SJCRH30 (cell line): ENCODE measurements at regions not wholly inside any gene's neighbourhood (a gene's known extent, or its start where the extent isn't known, plus 50 kb on each side); places are given as distances from the start of the nearest gene placed in this dataset.
"Not testable (repeated sequence)": the region's sequence is repeated elsewhere in the genome, so short reads cannot be mapped to it uniquely, and the experiment has no call there.

ENCODE experiments used
- DNase-seq, 2 experiments: peaks; one replicate each; pipeline ENCODE4 v3.0.0-alpha.2; 2015 to 2020
- H3K27ac ChIP-seq: fragments of 250-450 bp; sonication (Bioruptor Pico); 2 replicates; pipeline ENCODE4 v1.5.1; 2020; ENCODE audit warnings: mild to moderate bottlenecking, moderate library complexity
- H3K27me3 ChIP-seq: fragments of 250-450 bp; sonication (Bioruptor Pico); 2 replicates; pipeline ENCODE4 v1.5.1; 2020; ENCODE audit warnings: mild to moderate bottlenecking, moderate library complexity
- H3K36me3 ChIP-seq: fragments of 250-450 bp; sonication (Bioruptor Pico); 2 replicates; pipeline ENCODE4 v1.5.1; 2020; ENCODE audit warnings: mild to moderate bottlenecking, moderate library complexity
- H3K4me1 ChIP-seq: fragments of 250-450 bp; sonication (Bioruptor Pico); 2 replicates; pipeline ENCODE4 v1.5.1; 2020; ENCODE audit warnings: mild to moderate bottlenecking, moderate library complexity
- H3K4me3 ChIP-seq: fragments of 250-450 bp; sonication (Bioruptor Pico); 2 replicates; pipeline ENCODE4 v1.5.1; 2020; ENCODE audit warnings: mild to moderate bottlenecking, moderate library complexity
- H3K9me3 ChIP-seq: fragments of 250-450 bp; sonication (Bioruptor Pico); replicated peaks from 2 replicates; pipeline ENCODE4 v1.5.1; 2020; ENCODE audit warnings: mild to moderate bottlenecking, moderate library complexity

DNA sequence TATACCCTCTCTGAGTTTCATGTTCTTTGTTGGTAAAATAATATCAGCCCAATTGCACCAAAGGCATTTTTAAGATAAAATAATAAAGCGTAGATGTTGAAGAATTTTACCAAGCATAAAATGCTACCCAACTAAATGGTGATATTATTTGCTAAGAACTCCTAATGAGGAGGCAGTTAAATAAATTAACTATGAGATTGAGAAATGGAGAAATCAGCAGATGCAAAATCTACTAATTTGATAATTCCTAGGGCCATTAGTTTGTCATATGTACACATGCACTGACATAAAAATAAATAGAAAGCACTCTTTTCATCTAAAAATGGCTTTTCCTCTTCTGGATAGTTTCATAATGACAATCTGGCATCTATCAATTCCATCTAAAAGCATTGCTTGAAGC is 681.5 kb upstream of the FAM98A start:
- no peaks in the 10 kb centered on the region for H3K9me3 ChIP-seq
- H3K27ac ChIP-seq: no peak overlapping the region
- H3K4me1 ChIP-seq: no peaks in the 10 kb centered on the region
- H3K4me3 ChIP-seq: no peak overlapping the region
- DNase-seq: no peak
- no peaks in the 10 kb centered on the region for H3K36me3 ChIP-seq
- H3K27me3 ChIP-seq: no peaks in the 10 kb centered on the region; the same call in 1 of the 2 replicates

DNA sequence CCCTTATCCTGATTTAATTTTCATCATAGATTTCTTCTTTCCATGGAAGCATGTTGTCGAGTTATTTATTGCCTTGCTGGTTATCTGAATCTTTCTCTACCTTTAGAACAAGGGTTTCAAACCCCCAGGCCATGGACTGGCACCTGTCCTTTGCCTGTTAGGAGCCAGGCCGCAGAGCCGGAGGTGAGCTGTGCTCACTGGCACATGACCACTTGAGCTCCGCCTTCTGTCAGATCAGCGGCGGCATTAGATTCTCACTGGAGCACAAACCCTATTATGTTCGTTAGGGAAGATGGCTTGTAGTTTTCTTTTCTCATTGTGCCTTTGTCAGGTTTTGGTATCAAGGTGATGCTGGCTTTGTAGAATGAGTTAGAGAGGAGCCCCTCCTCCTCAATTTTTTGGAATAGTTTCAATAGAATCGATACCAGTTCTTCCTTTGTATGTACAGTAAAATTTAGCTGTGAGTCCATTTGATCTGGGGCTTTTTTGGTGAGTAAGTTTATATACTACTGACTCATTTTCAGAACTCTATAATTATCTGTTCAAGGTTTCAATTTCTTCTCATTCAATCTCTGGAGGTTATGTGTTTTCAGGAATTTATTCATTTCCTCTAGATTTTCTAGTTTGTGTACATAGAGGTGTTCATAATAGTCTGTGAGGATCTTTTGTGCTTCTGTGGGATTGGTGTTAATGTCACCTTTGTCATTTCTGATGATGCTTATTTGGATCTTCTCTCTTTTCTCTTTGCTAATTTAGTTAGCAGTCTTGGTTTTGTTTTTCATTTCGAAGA is 668.0 kb upstream of the FAM98A start:
- H3K36me3 ChIP-seq: no peaks in the 10 kb centered on the region
- DNase-seq: no peak
- H3K27ac ChIP-seq: no peak overlapping the region
- no peaks in the 10 kb centered on the region for H3K27me3 ChIP-seq
- H3K9me3 ChIP-seq: no peaks in the 10 kb centered on the region
- no peak overlapping the region for H3K4me3 ChIP-seq
- H3K4me1 ChIP-seq: no peaks in the 10 kb centered on the region

DNA sequence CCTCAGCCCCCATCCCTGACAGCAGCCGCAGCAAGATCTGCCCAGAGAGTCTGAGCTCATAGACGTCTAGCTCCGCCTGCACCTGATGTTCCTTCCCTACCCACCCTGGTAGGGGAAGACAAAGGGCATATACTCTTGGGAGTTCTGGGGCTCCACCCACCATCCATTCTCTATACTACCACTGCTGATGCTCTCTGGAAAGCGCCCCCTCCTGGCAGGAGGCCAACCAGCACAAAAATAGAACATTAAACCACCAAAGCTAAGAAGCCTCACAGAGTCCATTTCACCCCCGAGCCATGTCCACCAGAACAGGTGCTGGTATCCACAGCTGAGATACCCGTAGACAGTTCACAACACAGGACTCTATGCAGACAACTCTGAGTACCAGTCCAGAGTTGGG is 662.6 kb upstream of the FAM98A start:
- Histone ChIP-seq H3K36me3 (no peaks in the 10 kb centered on the region), H3K9me3 (no peaks in the 10 kb centered on the region), H3K4me3 (no peak overlapping the region), H3K4me1 (0 out of 2 replicates have a peak, but pooled peaks cover 3% of the 10 kb centered on the region), H3K27me3 (no peaks in the 10 kb centered on the region), H3K27ac (no peak overlapping the region)
- peak; percentile 29 to 43 for DNase-seq

- Histone ChIP-seq H3K4me1 (0 out of 2 replicates have a peak, but pooled peaks cover 3% of the 10 kb centered on the region), H3K27me3 (no peaks in the 10 kb centered on the region), H3K9me3 (0 out of 2 replicates have a peak, but pooled peaks cover 3% of the 10 kb centered on the region), H3K36me3 (no peaks in the 10 kb centered on the region), H3K27ac (no peak overlapping the region), H3K4me3 (no peak overlapping the region)
- DNase-seq: no peak
These were observed 655.3 kb upstream of the FAM98A start for GRCh38 chr2:34254272-34254878.

- no peaks in the 10 kb centered on the region for H3K27me3 ChIP-seq
- DNase-seq: no peak
- 0 out of 2 replicates have a peak, but pooled peaks cover 3% of the 10 kb centered on the region for H3K9me3 ChIP-seq
- no peak overlapping the region for H3K27ac ChIP-seq
- H3K36me3 ChIP-seq: no peaks in the 10 kb centered on the region
- no peak overlapping the region for H3K4me3 ChIP-seq
- H3K4me1 ChIP-seq: no peaks in the 10 kb centered on the region
These were observed 653.0 kb upstream of the FAM98A start for GRCh38 chr2:34252111-34252510.

GRCh38 chr2:34251578-34251977 is 652.5 kb upstream of the FAM98A start:
- H3K27ac ChIP-seq: no peak overlapping the region
- no peaks in the 10 kb centered on the region for H3K27me3 ChIP-seq
- no peak for DNase-seq
- H3K9me3 ChIP-seq: 0 out of 2 replicates have a peak, but pooled peaks cover 3% of the 10 kb centered on the region
- H3K4me3 ChIP-seq: no peak overlapping the region
- no peaks in the 10 kb centered on the region for H3K36me3 ChIP-seq
- no peaks in the 10 kb centered on the region for H3K4me1 ChIP-seq

DNA sequence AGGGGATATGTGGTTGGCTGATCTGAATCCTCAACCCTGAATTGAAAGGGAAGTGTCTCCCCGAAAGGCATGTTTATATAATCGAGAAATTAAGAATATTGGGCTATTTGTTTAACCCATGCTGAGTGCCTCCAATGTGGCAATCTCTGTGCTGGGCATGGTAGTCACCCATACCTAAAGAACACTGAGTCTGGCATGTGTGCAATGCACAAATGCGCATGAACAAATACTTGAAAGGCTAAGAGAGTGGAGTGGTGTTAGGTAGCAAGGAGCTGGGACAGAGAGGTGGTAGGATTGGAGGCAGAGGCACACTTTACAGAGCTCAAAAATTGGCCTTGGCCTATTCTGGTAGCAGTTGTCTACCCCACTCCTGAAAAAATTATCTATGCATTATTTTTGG is 645.1 kb upstream of the FAM98A start:
- Histone ChIP-seq H3K4me3 (no peak overlapping the region), H3K4me1 (no peaks in the 10 kb centered on the region), H3K27me3 (no peaks in the 10 kb centered on the region), H3K9me3 (no peaks in the 10 kb centered on the region), H3K36me3 (no peaks in the 10 kb centered on the region), H3K27ac (no peak overlapping the region)
- no peak for DNase-seq

DNA sequence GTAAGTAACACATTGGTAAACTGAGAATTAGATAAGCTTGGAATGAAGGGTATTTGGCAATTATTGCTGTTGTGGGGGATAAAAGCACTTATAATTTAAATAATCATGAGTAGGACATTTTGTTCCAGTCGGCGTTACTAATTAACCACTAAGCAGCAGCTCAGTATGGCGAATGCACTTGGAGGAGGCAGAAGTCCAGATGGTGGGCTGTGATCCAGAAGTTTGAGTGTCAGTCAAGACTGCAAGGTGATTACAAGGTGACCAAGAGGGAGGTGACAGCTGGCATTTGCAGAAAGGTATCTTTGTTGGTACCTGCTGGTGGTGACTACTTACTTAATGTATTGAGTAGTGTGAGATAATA is 643.6 kb upstream of the FAM98A start:
- H3K36me3 ChIP-seq: no peaks in the 10 kb centered on the region
- DNase-seq: no peak
- H3K27ac ChIP-seq: no peak overlapping the region
- H3K9me3 ChIP-seq: no peaks in the 10 kb centered on the region
- H3K27me3 ChIP-seq: no peaks in the 10 kb centered on the region
- H3K4me1 ChIP-seq: no peaks in the 10 kb centered on the region
- no peak overlapping the region for H3K4me3 ChIP-seq

DNA sequence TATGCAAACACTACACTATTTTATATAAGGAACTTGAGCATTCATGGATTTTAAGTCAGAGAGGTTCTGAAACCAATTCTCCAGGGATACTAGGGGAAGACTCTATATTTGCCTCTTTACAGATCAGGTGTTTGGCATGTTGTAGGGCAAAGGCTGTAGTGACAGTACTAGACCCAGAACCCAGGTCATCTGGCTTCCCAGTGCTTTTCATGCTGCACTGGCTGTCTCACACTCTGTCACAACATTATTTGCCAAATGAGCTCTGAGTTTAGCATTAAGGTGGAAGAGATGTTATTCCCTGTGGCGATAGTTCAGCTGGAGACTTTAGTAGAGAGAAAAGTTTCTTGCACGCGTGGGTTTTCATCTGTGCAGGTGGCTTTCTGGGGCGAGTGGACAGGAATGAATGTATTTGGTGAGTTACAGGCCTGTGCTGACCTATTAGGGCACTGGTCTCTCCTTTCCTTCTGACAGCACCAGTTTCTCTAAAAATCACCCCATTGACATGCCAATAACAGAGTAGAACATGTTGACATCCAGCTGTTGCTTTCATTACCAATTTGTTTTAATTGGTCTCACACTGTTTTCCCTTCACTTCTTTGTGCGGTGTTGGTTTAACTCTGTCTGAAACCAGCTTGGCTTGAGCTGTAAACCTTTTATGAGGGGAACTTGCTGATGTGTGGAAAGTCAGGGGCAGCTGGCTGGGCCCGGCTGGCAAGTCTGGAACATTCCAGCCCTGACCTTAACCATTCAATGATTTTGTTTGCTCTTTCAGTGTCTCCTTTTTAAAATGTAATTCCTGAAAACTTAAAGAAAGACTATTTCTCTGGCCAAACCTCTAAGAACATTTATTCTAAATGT is 643.0 kb upstream of the FAM98A start:
- H3K27me3 ChIP-seq: no peaks in the 10 kb centered on the region
- H3K4me1 ChIP-seq: no peaks in the 10 kb centered on the region
- no peaks in the 10 kb centered on the region for H3K36me3 ChIP-seq
- H3K27ac ChIP-seq: no peak overlapping the region
- DNase-seq: no peak
- no peak overlapping the region for H3K4me3 ChIP-seq
- H3K9me3 ChIP-seq: no peaks in the 10 kb centered on the region

DNA sequence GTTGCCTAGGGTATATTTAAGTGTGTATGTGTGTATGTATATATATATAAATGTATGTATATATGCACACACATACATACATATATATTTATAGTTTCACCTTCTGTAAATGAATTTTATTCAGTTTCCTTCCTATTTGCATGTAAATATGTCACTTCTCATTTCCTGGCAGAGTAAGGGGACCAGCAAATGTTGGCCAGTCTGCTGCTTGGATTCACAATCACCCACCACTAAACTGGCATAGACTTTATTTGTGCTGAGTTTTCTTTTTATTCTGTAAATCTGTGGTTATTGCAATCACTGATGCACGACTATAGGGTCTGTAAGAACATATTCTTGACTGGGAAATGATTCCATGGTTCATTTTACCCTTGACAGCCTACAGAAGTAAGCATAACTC is 640.4 kb upstream of the FAM98A start:
- Histone ChIP-seq H3K27ac (no peak overlapping the region), H3K36me3 (no peaks in the 10 kb centered on the region), H3K27me3 (no peaks in the 10 kb centered on the region), H3K4me3 (no peak overlapping the region), H3K4me1 (no peaks in the 10 kb centered on the region), H3K9me3 (no peaks in the 10 kb centered on the region)
- no peak for DNase-seq

GRCh38 chr2:34234823-34235222 is 635.7 kb upstream of the FAM98A start:
- Histone ChIP-seq H3K27me3 (no peaks in the 10 kb centered on the region), H3K4me3 (no peak overlapping the region), H3K36me3 (no peaks in the 10 kb centered on the region), H3K9me3 (no peaks in the 10 kb centered on the region), H3K4me1 (no peaks in the 10 kb centered on the region), H3K27ac (no peak overlapping the region)
- no peak for DNase-seq

DNA sequence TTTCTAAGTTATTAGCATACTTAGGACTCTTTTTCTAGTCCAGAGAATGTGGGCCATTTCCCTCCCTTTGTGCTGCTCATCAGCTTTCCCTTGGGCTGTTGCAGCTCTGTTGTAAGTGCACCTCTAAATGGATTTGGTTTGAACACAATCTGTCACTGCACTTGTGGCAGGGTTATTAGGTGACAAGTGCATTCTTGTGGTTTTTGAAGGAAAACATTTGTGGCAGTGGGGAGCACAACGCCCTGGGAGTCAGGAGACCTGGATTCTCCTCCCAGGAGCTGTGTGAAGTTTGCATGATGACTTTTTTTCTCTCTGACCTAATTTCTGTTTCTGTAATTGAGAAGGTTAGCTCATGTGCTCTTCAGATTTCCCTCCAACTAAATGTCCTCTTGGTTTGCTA is 630.9 kb upstream of the FAM98A start:
- Histone ChIP-seq H3K4me1 (no peaks in the 10 kb centered on the region), H3K4me3 (no peak overlapping the region), H3K9me3 (no peaks in the 10 kb centered on the region), H3K27ac (no peak overlapping the region), H3K27me3 (no peaks in the 10 kb centered on the region), H3K36me3 (no peaks in the 10 kb centered on the region)
- peak in 1 of 2 experiments; percentile 8 for DNase-seq

DNA sequence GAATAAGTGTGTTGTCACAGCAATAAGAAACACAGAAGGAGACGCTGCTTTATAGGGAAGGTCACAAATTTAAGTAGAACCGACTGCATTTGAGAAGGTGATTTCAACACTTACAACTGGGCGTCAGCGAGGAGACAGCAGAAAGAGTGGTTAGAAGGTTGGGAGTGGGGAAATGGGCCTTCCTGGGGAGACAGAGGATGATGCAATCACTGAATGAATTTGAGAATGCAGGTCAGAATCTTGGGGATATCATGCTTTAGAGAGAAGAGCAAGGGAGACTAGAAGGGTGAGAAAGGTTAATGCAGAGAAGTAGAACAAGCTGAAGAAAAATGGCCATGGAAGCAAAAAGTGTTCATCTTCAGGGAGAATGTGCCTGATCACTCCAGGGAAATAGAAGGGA is 616.1 kb upstream of the FAM98A start:
- no peak for DNase-seq
- H3K27ac ChIP-seq: no peak overlapping the region
- no peaks in the 10 kb centered on the region for H3K4me1 ChIP-seq
- no peak overlapping the region for H3K4me3 ChIP-seq
- no peaks in the 10 kb centered on the region for H3K9me3 ChIP-seq
- no peaks in the 10 kb centered on the region for H3K36me3 ChIP-seq
- no peaks in the 10 kb centered on the region for H3K27me3 ChIP-seq

DNA sequence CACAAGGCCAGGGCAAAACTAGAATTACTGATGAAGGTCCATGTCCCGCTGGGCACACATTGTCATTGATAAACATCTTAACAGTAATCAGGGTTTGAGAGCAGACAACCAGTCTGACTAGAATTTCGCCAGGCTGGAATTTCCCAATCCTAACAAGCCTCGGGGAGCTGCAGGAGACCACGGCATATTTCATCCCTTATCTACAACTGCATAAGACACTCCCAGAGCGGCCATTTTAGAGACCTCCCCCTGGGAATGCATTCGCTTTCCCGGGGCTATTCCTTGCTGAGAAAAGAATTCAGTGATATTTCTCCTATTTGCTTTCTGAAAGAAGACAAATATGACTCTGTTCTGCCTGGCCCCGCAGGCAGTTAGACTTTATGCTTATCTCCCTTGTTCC is 611.3 kb upstream of the FAM98A start:
- DNase-seq: peak in 1 of 2 experiments; percentile 7
- H3K4me1 ChIP-seq, H3K9me3 ChIP-seq, H3K36me3 ChIP-seq, H3K27me3 ChIP-seq, H3K27ac ChIP-seq, H3K4me3 ChIP-seq: not testable (repeated sequence)

DNA sequence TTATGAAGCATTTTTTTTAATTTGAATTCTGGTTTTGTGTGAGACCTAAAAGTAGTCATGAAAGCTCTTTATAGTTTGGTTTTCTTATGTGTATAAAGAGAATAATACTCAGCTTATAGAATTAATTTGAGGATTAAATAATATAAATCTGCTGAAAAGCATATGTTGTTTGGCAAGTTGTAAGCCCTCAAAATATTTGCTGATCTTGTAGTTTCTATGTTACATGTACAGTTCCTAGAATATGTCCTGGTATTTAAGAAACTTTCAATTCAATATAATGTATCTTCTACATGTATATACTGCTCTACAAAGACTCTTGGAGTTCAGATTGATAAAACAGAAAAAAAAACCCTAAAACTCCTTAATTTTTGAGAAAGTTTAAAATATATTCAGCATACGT is 605.5 kb upstream of the FAM98A start:
- no peaks in the 10 kb centered on the region for H3K4me1 ChIP-seq
- H3K27ac ChIP-seq: no peak overlapping the region
- no peaks in the 10 kb centered on the region for H3K27me3 ChIP-seq
- no peak for DNase-seq
- H3K9me3 ChIP-seq: no peaks in the 10 kb centered on the region
- no peak overlapping the region for H3K4me3 ChIP-seq
- no peaks in the 10 kb centered on the region for H3K36me3 ChIP-seq
